Lung (tissue), 11 donors: ENCODE measurements at regions not wholly inside any gene's neighbourhood (a gene's known extent, or its start where the extent isn't known, plus 50 kb on each side); places are given as distances from the start of the nearest gene placed in this dataset.
A peak's percentile ranks its signal among the peaks of the same experiment; 100 is the strongest.

ENCODE experiments used
- ATAC-seq: fragments of 200-7000 bp; cut with Tn5 transposase; one replicate; pipeline ENCODE4 v1.9.1; 2020; ENCODE audit warnings: moderate number of reproducible peaks; ENCODE audit not compliant: insufficient read depth, low FRiP score
- DNase-seq, 3 donors: peaks; one replicate each; pipeline ENCODE4 v3.0.0-alpha.2; 2013 to 2017
- H3K27ac ChIP-seq, 2 donors: one replicate each; pipeline ENCODE4 v1.5.1; 2013; ENCODE audit warnings: mild to moderate bottlenecking in 2 of 2, moderate library complexity in 2 of 2, control low read depth in 1 of 2, inconsistent platforms in 1 of 2, low read depth in 1 of 2, low read length in 1 of 2
- H3K27me3 ChIP-seq, 3 donors: one replicate each; pipeline ENCODE4 v1.5.1; 2013; ENCODE audit warnings: low read length in 2 of 3; ENCODE audit not compliant: control insufficient read depth in 3 of 3, insufficient read depth in 3 of 3
- H3K36me3 ChIP-seq, 4 donors: one replicate each; pipeline ENCODE4 v1.5.1; 2013; ENCODE audit warnings: low read length in 4 of 4, mild to moderate bottlenecking in 1 of 4, moderate library complexity in 1 of 4; ENCODE audit not compliant: control insufficient read depth in 4 of 4, insufficient read depth in 4 of 4
- H3K4me1 ChIP-seq, 5 donors: one replicate each; pipeline ENCODE4 v1.5.1; 2013; ENCODE audit warnings: low read length in 5 of 5, mild to moderate bottlenecking in 2 of 5, moderate library complexity in 1 of 5; ENCODE audit not compliant: control insufficient read depth in 5 of 5, insufficient read depth in 5 of 5
- H3K4me3 ChIP-seq: one replicate; pipeline ENCODE4 v1.5.1; 2013; ENCODE audit warnings: mild to moderate bottlenecking, control low read depth, moderate library complexity
- H3K9ac ChIP-seq, 2 donors: one replicate each; pipeline ENCODE4 v1.5.1; 2013; ENCODE audit warnings: low read length in 2 of 2, control low read depth in 1 of 2; ENCODE audit not compliant: insufficient read depth in 1 of 2
- H3K9me3 ChIP-seq, 4 donors: one replicate each; pipeline ENCODE4 v1.5.1; 2013; ENCODE audit warnings: low read length in 3 of 4, mild to moderate bottlenecking in 1 of 4, moderate library complexity in 1 of 4; ENCODE audit not compliant: control insufficient read depth in 4 of 4, insufficient read depth in 3 of 4
- CTCF ChIP-seq: IDR thresholded peaks from 2 replicates; pipeline ENCODE4 v1.5.1; 2012; ENCODE audit warnings: mild to moderate bottlenecking; ENCODE audit errors: control extremely low read depth, extremely low read depth
- WGBS, 2 donors: extraction: QIAGEN DNeasy Blood & Tissue Kit; methylation state at CpG; one replicate each; pipeline ENCODE4 v1.1.7; 2013; 5-methylcytosine and 5-hydroxymethylcytosine counted together
- donor health status: control.
- donor health status: control.
- donor health status: Bipolar disorder and iron deficiency.
- donor health status: healthy.
- donor health status: DM: yes; HTN: yes; CAD: no.

GRCh38 chr10:126738001-126738400, 67.5 kb upstream of the C10orf90 start:
- no peaks in the 10 kb centered on the region for H3K36me3 ChIP-seq
- TF ChIP-seq CTCF, result no peak
- no peak for DNase-seq
- no peak for ATAC-seq
- whole genome bisulfite sequencing, 2 donors, result 86 to 88% methylated on average over 4 of the region's 4 CpGs
- H3K9ac ChIP-seq, result no peak overlapping the region
- H3K27me3 ChIP-seq, result no peaks in the 10 kb centered on the region
- peaks cover 0 to 28% (median 13%) of the 10 kb centered on the region in 5 donors for H3K4me1 ChIP-seq
- no peaks in the 10 kb centered on the region for H3K9me3 ChIP-seq
- no peak overlapping the region for H3K27ac ChIP-seq
- H3K4me3 ChIP-seq, result no peak overlapping the region

- Histone ChIP-seq H3K9ac (no peak overlapping the region), H3K4me3 (no peak overlapping the region), H3K27ac (no peak overlapping the region), H3K4me1 (no peaks in the 10 kb centered on the region), H3K27me3 (no peaks in the 10 kb centered on the region), H3K9me3 (no peaks in the 10 kb centered on the region), H3K36me3 (no peaks in the 10 kb centered on the region)
- ATAC-seq (no peak), DNase-seq (no peak)
- TF ChIP-seq CTCF, result no peak
- 81 to 87% methylated on average over 1 of the region's 1 CpG for WGBS, 2 donors
Measured at GRCh38 chr10:126744571-126744970, 74.1 kb upstream of the C10orf90 start.

GRCh38 chr10:126749015-126749655, 78.6 kb upstream of the C10orf90 start:
- Histone ChIP-seq H3K27me3 (no peaks in the 10 kb centered on the region), H3K9me3 (no peaks in the 10 kb centered on the region), H3K36me3 (no peaks in the 10 kb centered on the region), H3K4me3 (no peak overlapping the region), H3K27ac (no peak overlapping the region), H3K4me1 (no peaks in the 10 kb centered on the region), H3K9ac (no peak overlapping the region)
- peak; percentile 50 for TF ChIP-seq CTCF
- peak; percentile 78 to 89 (median 81) for DNase-seq
- ATAC-seq, result peak; percentile 81
- 11 to 16% methylated on average over 5 of the region's 5 CpGs for WGBS, 2 donors

- no peak overlapping the region for H3K27ac ChIP-seq
- H3K4me1 ChIP-seq, result no peaks in the 10 kb centered on the region
- no peak for TF ChIP-seq CTCF
- no peaks in the 10 kb centered on the region for H3K36me3 ChIP-seq
- no peaks in the 10 kb centered on the region for H3K27me3 ChIP-seq
- H3K9me3 ChIP-seq, result peaks cover 0 to 3% (median 0%) of the 10 kb centered on the region in 4 donors
- no peak for DNase-seq
- no peak overlapping the region for H3K4me3 ChIP-seq
- no peak overlapping the region for H3K9ac ChIP-seq
- no peak for ATAC-seq
- 77 to 94% methylated on average over 10 of the region's 10 CpGs for WGBS, 2 donors
Measured at GRCh38 chr10:126754966-126755365, 84.5 kb upstream of the C10orf90 start.
